ENCODE measurements at regions not wholly inside any gene's neighbourhood (a gene's known extent, or its start where the extent isn't known, plus 50 kb on each side); places are given as distances from the start of the nearest gene placed in this dataset.

DNA sequence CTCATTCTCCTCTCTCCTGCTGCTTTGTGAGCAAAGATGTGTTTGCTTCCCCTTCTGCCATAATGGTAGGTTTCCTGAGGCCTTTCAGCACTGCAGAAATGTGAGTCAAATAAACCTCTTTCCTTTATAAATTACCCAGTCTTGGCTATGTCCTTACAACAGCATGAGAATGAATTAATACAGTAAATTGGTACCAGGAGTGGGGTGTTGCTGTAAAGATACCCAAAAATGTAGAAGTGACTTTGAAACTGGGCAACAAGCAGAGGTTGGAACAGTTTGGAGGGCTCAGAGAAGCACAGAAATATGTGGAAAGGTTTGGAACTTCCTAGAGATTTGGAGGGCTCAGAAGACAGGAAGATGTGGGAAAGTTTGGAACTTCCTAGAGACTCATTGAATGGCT, 388.7 kb upstream of the GHITM start:
- BruUV-seq (replicated peaks), result no TSS peak
- H3K9me3 ChIP-seq (ENCODE audit: insufficient read depth, low read depth), result peaks cover 16% of the 10 kb centered on the region; the same call in 1 of the 2 replicates

DNA sequence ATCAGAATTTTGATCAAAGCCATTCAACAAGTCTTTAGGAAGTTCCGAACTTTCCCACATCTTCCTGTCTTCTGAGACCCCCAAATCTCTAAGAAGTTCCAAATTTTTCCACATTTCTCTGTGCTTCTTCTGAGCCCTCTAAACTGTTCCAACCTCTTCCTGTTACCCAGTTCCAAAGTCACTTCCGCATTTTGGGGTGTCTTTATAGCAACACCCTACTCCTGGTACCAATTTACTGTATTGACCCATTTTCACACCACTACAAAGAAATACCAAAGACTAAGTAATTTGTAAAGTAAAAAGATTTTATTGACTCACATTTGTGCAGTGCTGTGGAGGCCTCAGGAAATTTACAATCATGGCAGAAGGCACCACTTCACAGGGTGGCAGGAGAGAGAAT, 385.8 kb upstream of the GHITM start:
- Histone ChIP-seq H3K9me2 (ENCODE audit: insufficient read depth) (no peaks in the 10 kb centered on the region), H4K20me1 (ENCODE audit: insufficient read depth) (no peaks in the 10 kb centered on the region; the same call in 1 of the 2 replicates), H3K27me3 (ENCODE audit: insufficient read depth, low read depth) (no peaks in the 10 kb centered on the region), H3K36me3 (ENCODE audit: low read depth) (no peaks in the 10 kb centered on the region), H3F3A (ENCODE audit: insufficient read depth, low read depth) (no peaks in the 10 kb centered on the region), H3K79me2 (ENCODE audit: low read depth) (no peaks in the 10 kb centered on the region), H3K27ac (no peak overlapping the region), H3K4me2 (no peak overlapping the region), H3K4me1 (replicated peaks; ENCODE audit: insufficient read depth) (no peaks in the 10 kb centered on the region), H2AFZ (no peak overlapping the region), H3K9me3 (ENCODE audit: insufficient read depth, low read depth) (peaks cover 16% of the 10 kb centered on the region; the same call in 1 of the 2 replicates), H3K4me3 (no peak overlapping the region)
- no TSS peak for BruUV-seq (replicated peaks)
- intact Hi-C loops (cut with micrococcal nuclease; ENCODE audit: unreplicated experiment), result no loop called here
- DNase-seq, result no peak
- POLR2A ChIA-PET (ENCODE audit: unreplicated experiment), result no interaction called here
- TF ChIP-seq, protein P1, sequence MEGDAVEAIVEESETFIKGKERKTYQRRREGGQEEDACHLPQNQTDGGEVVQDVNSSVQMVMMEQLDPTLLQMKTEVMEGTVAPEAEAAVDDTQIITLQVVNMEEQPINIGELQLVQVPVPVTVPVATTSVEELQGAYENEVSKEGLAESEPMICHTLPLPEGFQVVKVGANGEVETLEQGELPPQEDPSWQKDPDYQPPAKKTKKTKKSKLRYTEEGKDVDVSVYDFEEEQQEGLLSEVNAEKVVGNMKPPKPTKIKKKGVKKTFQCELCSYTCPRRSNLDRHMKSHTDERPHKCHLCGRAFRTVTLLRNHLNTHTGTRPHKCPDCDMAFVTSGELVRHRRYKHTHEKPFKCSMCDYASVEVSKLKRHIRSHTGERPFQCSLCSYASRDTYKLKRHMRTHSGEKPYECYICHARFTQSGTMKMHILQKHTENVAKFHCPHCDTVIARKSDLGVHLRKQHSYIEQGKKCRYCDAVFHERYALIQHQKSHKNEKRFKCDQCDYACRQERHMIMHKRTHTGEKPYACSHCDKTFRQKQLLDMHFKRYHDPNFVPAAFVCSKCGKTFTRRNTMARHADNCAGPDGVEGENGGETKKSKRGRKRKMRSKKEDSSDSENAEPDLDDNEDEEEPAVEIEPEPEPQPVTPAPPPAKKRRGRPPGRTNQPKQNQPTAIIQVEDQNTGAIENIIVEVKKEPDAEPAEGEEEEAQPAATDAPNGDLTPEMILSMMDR (conservative IDR thresholded peaks at IDR 0.05), result no peak
- TF ChIP-seq EZH2 (IDR thresholded peaks at IDR 0.05; ENCODE audit: low read depth), result no peak
- CTCF ChIA-PET, result no interaction called here

More for the DNA sequence above, 388.7 kb upstream of the GHITM start:
- H3K36me3 ChIP-seq (ENCODE audit: low read depth), result no peaks in the 10 kb centered on the region
- ChIA-PET POLR2A (ENCODE audit: unreplicated experiment) (no interaction called here), CTCF (no interaction called here)
- no peaks in the 10 kb centered on the region for H3K79me2 ChIP-seq (ENCODE audit: low read depth)
- H3K9me2 ChIP-seq (ENCODE audit: insufficient read depth), result no peaks in the 10 kb centered on the region
- intact Hi-C loops (cut with micrococcal nuclease; ENCODE audit: unreplicated experiment), result no loop called here
- H2AFZ ChIP-seq, result no peak overlapping the region
- no peak overlapping the region for H3K27ac ChIP-seq
- no peaks in the 10 kb centered on the region for H3K27me3 ChIP-seq (ENCODE audit: insufficient read depth, low read depth)
- no peaks in the 10 kb centered on the region for H3F3A ChIP-seq (ENCODE audit: insufficient read depth, low read depth)
- DNase-seq, result no peak
- H4K20me1 ChIP-seq (ENCODE audit: insufficient read depth), result no peaks in the 10 kb centered on the region
- H3K4me2 ChIP-seq, result no peak overlapping the region
- no peaks in the 10 kb centered on the region for H3K4me1 ChIP-seq (replicated peaks; ENCODE audit: insufficient read depth)
- H3K4me3 ChIP-seq, result no peak overlapping the region
- TF ChIP-seq, protein P1 (conservative IDR thresholded peaks at IDR 0.05), result no peak
- no peak for TF ChIP-seq EZH2 (IDR thresholded peaks at IDR 0.05; ENCODE audit: low read depth)

DNA sequence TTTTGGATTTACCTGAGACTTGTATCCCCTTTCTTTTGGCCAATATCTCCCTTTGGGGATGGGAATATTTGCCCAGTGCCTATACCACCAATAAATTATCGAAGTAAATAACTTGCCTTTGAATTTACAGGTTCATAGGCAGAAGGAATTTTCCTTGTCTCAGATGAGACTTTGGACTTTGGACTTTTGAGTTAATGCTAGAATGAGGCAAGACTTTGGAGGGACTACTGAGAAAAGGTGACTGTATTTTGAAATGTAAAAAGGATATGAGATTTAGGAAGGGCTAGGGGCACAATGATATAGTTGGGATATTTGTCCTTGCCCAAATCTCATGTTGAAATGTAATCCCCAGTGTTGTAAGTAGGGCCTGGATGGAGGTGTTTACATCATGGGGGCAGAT, 384.5 kb upstream of the GHITM start:
- Histone ChIP-seq H3K4me1 (replicated peaks; ENCODE audit: insufficient read depth) (no peaks in the 10 kb centered on the region), H3K4me2 (no peak overlapping the region), H3K27ac (no peak overlapping the region), H3K9me2 (ENCODE audit: insufficient read depth) (no peaks in the 10 kb centered on the region), H3K79me2 (ENCODE audit: low read depth) (no peaks in the 10 kb centered on the region), H3K4me3 (no peak overlapping the region), H3K9me3 (ENCODE audit: insufficient read depth, low read depth) (peaks cover 16% of the 10 kb centered on the region; the same call in 1 of the 2 replicates), H2AFZ (no peak overlapping the region), H3K27me3 (ENCODE audit: insufficient read depth, low read depth) (no peaks in the 10 kb centered on the region), H4K20me1 (ENCODE audit: insufficient read depth) (no peaks in the 10 kb centered on the region; the same call in 1 of the 2 replicates), H3F3A (ENCODE audit: insufficient read depth, low read depth) (no peaks in the 10 kb centered on the region), H3K36me3 (ENCODE audit: low read depth) (no peaks in the 10 kb centered on the region)
- ChIA-PET CTCF (no interaction called here), POLR2A (ENCODE audit: unreplicated experiment) (no interaction called here)
- no peak for TF ChIP-seq EZH2 (IDR thresholded peaks at IDR 0.05; ENCODE audit: low read depth)
- TF ChIP-seq, protein P1 (conservative IDR thresholded peaks at IDR 0.05), result no peak
- BruUV-seq (replicated peaks), result no TSS peak
- no peak for DNase-seq
- intact Hi-C loops (cut with micrococcal nuclease; ENCODE audit: unreplicated experiment), result no loop called here
